ENCODE measurements at regions not wholly inside any gene's neighbourhood (a gene's known extent, or its start where the extent isn't known, plus 50 kb on each side); places are given as distances from the start of the nearest gene placed in this dataset.

- DNase-seq (ENCODE audit: low spot score) (no peak), ATAC-seq (ENCODE audit: low read depth) (no peak)
- Histone ChIP-seq H3K4me1 (ENCODE audit: insufficient read depth, poor library complexity, severe bottlenecking) (no peaks in the 10 kb centered on the region), H3K27ac (ENCODE audit: poor library complexity, severe bottlenecking) (no peak overlapping the region), H3K27me3 (ENCODE audit: insufficient read depth, poor library complexity, severe bottlenecking) (peaks cover 32% of the 10 kb centered on the region), H3K4me3 (ENCODE audit: severe bottlenecking) (no peak overlapping the region), H3K9me3 (ENCODE audit: severe bottlenecking) (no peaks in the 10 kb centered on the region), H3K36me3 (ENCODE audit: low read depth) (no peaks in the 10 kb centered on the region)
- no peak for TF ChIP-seq CTCF (IDR thresholded peaks at IDR 0.05; ENCODE audit: poor library complexity, severe bottlenecking)
Measured at GRCh38 chr15:97401970-97402369, 558.5 kb upstream of the ARRDC4 start.

DNA sequence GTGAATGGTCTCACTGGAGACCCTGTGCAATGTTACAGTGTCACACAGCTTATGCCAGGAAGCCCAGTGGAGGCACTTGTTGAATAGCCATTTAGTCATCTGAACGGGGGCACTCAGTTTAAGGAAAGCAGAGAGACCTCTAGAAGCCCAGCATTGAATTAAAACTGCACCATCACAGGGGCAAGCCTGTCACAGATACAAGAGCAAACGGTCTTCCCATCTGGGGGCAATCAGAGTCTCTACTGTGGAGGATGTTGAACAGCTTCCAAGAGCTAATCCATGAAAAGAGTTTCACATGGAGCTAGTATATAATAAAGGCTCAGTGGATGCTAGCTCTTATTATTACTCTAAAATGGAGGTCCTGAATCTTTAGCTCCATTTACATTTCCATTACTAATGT is 553.7 kb upstream of the ARRDC4 start:
- DNase-seq (ENCODE audit: low spot score) (no peak), ATAC-seq (ENCODE audit: low read depth) (no peak)
- Histone ChIP-seq H3K27ac (ENCODE audit: poor library complexity, severe bottlenecking) (no peak overlapping the region), H3K4me1 (ENCODE audit: insufficient read depth, poor library complexity, severe bottlenecking) (no peaks in the 10 kb centered on the region), H3K9me3 (ENCODE audit: severe bottlenecking) (no peaks in the 10 kb centered on the region), H3K36me3 (ENCODE audit: low read depth) (no peaks in the 10 kb centered on the region), H3K4me3 (ENCODE audit: severe bottlenecking) (no peak overlapping the region), H3K27me3 (ENCODE audit: insufficient read depth, poor library complexity, severe bottlenecking) (peaks cover 34% of the 10 kb centered on the region)
- no peak for TF ChIP-seq CTCF (IDR thresholded peaks at IDR 0.05; ENCODE audit: poor library complexity, severe bottlenecking)

- Histone ChIP-seq H3K36me3 (ENCODE audit: low read depth) (no peaks in the 10 kb centered on the region), H3K27ac (ENCODE audit: poor library complexity, severe bottlenecking) (no peak overlapping the region), H3K4me3 (ENCODE audit: severe bottlenecking) (no peak overlapping the region), H3K27me3 (ENCODE audit: insufficient read depth, poor library complexity, severe bottlenecking) (peaks cover 11% of the 10 kb centered on the region), H3K4me1 (ENCODE audit: insufficient read depth, poor library complexity, severe bottlenecking) (no peaks in the 10 kb centered on the region), H3K9me3 (ENCODE audit: severe bottlenecking) (no peaks in the 10 kb centered on the region)
- DNase-seq (ENCODE audit: low spot score) (no peak), ATAC-seq (ENCODE audit: low read depth) (no peak)
- no peak for TF ChIP-seq CTCF (IDR thresholded peaks at IDR 0.05; ENCODE audit: poor library complexity, severe bottlenecking)
Measured at GRCh38 chr15:97410897-97411575, 549.5 kb upstream of the ARRDC4 start.

DNA sequence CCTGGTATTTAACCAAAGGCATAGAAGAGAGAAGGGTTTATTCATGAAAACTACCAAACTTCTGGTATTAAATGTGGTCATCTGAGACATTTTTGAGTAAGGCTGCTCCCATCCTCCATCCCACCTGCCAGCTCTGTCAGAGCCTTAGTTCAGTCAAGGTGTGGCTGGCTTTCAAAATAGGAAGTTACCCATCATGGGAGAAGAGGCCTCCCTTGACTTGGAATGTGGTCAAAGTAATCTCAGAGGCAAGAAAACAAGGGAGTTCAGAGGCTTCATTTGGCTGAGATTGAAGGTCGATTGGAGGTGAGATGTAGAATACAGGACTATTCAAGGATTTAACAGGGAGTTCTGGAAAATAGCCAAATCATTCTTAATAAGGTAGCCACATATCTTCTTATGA is 540.4 kb upstream of the ARRDC4 start:
- Histone ChIP-seq H3K4me1 (ENCODE audit: insufficient read depth, poor library complexity, severe bottlenecking) (no peaks in the 10 kb centered on the region), H3K27me3 (ENCODE audit: insufficient read depth, poor library complexity, severe bottlenecking) (peaks cover 25% of the 10 kb centered on the region), H3K4me3 (ENCODE audit: severe bottlenecking) (no peak overlapping the region), H3K27ac (ENCODE audit: poor library complexity, severe bottlenecking) (no peak overlapping the region), H3K9me3 (ENCODE audit: severe bottlenecking) (no peaks in the 10 kb centered on the region), H3K36me3 (ENCODE audit: low read depth) (no peaks in the 10 kb centered on the region)
- no peak for DNase-seq (ENCODE audit: low spot score)
- no peak for ATAC-seq (ENCODE audit: low read depth)
- no peak for TF ChIP-seq CTCF (IDR thresholded peaks at IDR 0.05; ENCODE audit: poor library complexity, severe bottlenecking)

- Histone ChIP-seq H3K27me3 (ENCODE audit: insufficient read depth, poor library complexity, severe bottlenecking) (peaks cover 22% of the 10 kb centered on the region), H3K9me3 (ENCODE audit: severe bottlenecking) (no peaks in the 10 kb centered on the region), H3K27ac (ENCODE audit: poor library complexity, severe bottlenecking) (no peak overlapping the region), H3K36me3 (ENCODE audit: low read depth) (no peaks in the 10 kb centered on the region), H3K4me1 (ENCODE audit: insufficient read depth, poor library complexity, severe bottlenecking) (no peaks in the 10 kb centered on the region), H3K4me3 (ENCODE audit: severe bottlenecking) (no peak overlapping the region)
- DNase-seq (ENCODE audit: low spot score), result no peak
- peak; percentile 66; the same call in 2 of the 3 replicates for ATAC-seq (ENCODE audit: low read depth)
- no peak for TF ChIP-seq CTCF (IDR thresholded peaks at IDR 0.05; ENCODE audit: poor library complexity, severe bottlenecking)
Measured at GRCh38 chr15:97425596-97425995, 534.9 kb upstream of the ARRDC4 start.
